ENCODE measurements at regions not wholly inside any gene's neighbourhood (a gene's known extent, or its start where the extent isn't known, plus 50 kb on each side); places are given as distances from the start of the nearest gene placed in this dataset.

DNA sequence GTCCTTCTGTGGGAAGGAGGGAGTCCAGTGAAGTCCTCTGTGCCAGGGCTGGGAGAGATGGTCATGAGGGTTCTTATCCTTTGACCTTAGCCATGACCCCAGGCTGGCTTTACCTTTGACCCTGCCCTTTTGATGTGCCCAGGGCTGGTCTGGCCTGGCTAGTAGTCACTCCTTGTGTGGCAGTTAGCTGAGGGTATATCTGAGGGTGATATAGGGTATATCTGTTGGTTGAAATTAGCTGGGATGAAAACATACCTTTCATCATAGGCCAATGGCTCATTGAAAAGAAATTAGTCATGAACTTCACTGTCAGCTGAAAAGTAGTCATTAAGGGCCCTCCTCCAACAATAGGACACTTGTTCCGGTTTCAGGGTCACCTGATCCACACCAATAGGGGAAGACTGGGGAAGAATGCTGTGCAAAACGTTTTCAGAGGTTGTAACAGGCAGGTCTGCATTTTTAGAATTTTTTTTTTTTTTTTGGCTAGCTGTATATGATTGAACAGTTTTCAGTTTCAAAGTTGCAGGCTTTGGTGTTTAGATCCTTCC lies 74.6 kb upstream of the STOX2 start:
- Histone ChIP-seq H3K4me3 (ENCODE audit: low read depth, low read length) (no peak overlapping the region), H3K27me3 (ENCODE audit: control insufficient read depth, insufficient read depth, low read length) (no peaks in the 10 kb centered on the region), H3K36me3 (ENCODE audit: control insufficient read depth, insufficient read depth, low read length) (no peaks in the 10 kb centered on the region)
- TF ChIP-seq, protein P1, sequence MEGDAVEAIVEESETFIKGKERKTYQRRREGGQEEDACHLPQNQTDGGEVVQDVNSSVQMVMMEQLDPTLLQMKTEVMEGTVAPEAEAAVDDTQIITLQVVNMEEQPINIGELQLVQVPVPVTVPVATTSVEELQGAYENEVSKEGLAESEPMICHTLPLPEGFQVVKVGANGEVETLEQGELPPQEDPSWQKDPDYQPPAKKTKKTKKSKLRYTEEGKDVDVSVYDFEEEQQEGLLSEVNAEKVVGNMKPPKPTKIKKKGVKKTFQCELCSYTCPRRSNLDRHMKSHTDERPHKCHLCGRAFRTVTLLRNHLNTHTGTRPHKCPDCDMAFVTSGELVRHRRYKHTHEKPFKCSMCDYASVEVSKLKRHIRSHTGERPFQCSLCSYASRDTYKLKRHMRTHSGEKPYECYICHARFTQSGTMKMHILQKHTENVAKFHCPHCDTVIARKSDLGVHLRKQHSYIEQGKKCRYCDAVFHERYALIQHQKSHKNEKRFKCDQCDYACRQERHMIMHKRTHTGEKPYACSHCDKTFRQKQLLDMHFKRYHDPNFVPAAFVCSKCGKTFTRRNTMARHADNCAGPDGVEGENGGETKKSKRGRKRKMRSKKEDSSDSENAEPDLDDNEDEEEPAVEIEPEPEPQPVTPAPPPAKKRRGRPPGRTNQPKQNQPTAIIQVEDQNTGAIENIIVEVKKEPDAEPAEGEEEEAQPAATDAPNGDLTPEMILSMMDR (IDR thresholded peaks at IDR 0.05; ENCODE audit: insufficient read depth, low read depth, low read length): no peak
- DNase-seq (ENCODE audit: low read depth): no peak
- CTCF ChIA-PET: interaction anchor here (0.7 to 1.1 kb wide), 2 partner anchors 339 to 1249 kb away, joined by 3 read pairs; no protein-coding TSS in a partner anchor
- POLR2A ChIA-PET: no interaction called here

DNA sequence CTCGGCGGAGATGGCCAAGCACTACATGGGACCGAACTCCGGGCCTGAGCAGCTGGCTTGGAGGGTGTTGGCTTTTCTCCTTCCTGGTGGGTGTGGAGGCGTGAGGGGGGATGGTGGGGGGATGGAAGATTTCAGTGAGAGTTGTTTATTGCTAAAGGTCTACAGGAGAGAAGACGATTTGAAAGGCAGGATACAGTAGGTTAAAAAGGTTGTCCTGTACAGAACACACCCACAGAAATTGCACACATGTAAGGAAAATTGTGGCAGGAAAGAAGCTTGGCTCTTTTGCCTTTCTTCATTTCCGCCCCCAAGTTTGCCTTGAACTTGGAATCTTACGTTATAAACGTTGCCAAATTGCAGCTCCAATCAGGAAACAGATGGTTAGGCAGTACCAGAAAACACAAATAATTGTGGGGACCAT lies 74.1 kb upstream of the STOX2 start:
- DNase-seq (ENCODE audit: low read depth): no peak
- ChIA-PET POLR2A (no interaction called here), CTCF (interaction anchor here (1.1 kb wide), 1 partner anchor 339 kb away, joined by 3 read pairs; no protein-coding TSS in a partner anchor)

DNA sequence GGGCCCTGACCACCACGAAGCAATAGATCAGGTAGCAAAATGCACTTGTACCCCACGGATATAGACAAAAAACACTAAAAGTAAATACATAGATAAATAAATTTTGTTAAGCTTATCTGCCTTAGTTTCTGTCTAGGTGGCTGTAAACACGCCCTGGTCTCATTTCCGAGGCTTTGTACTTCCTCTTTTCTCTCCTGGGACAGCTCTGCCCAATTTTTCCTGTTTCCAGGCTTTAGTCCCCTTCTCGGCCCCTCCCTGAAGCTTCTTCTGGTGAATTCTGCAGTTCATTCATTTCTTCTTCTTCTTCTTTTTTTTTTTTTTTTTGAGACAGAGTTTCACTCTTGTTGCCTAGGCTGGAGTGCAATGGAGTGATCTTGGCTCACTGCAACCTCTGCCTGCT lies 73.4 kb upstream of the STOX2 start:
- CTCF ChIA-PET: interaction anchor here (1.2 kb wide), 1 partner anchor 9 kb away, joined by 3 read pairs; no protein-coding TSS in a partner anchor
- no peak for DNase-seq (ENCODE audit: low read depth)
- POLR2A ChIA-PET: no interaction called here
- Histone ChIP-seq H3K4me3 (ENCODE audit: low read depth, low read length) (no peak overlapping the region), H3K27me3 (ENCODE audit: control insufficient read depth, insufficient read depth, low read length) (no peaks in the 10 kb centered on the region), H3K36me3 (ENCODE audit: control insufficient read depth, insufficient read depth, low read length) (no peaks in the 10 kb centered on the region)
- TF ChIP-seq, protein P1 (IDR thresholded peaks at IDR 0.05; ENCODE audit: insufficient read depth, low read depth, low read length): no peak

More for the DNA sequence above, 74.1 kb upstream of the STOX2 start:
- TF ChIP-seq, protein P1 (IDR thresholded peaks at IDR 0.05; ENCODE audit: insufficient read depth, low read depth, low read length): no peak
- no peak overlapping the region for H3K4me3 ChIP-seq (ENCODE audit: low read depth, low read length)
- no peaks in the 10 kb centered on the region for H3K36me3 ChIP-seq (ENCODE audit: control insufficient read depth, insufficient read depth, low read length)
- no peaks in the 10 kb centered on the region for H3K27me3 ChIP-seq (ENCODE audit: control insufficient read depth, insufficient read depth, low read length)

DNA sequence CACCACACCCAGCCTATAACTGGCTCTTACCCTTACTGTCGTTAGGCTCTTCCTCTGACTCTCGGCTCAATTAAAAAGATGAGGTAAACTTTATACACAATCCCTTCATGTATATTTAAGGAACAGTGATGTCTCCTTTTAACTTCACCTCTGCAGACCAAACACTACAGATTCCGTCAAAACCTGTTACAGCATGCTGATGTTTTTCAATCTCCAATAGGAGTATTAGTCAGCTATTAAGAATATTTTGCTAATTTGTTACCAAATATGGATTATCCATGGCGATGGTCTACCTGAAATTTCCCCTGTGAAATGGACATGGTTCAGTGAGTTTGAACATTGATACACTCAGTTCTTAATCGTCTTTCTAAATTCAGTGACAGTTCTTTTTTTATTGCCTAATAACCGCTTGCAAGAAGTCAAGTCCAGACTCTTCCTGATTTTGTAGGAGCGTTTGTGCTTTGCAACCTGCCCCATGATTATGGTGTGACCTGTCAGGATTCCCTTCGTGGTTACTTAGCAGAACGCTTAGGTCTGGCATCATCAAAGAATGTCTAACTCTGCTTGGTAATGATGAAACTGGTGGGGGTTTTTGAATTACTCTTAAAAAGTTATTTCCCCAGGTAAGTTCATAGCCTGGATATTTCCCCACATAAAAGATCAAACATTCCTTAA lies 72.2 kb upstream of the STOX2 start:
- ChIA-PET POLR2A (no interaction called here), CTCF (interaction anchor here (1.2 kb wide), 1 partner anchor 8 kb away, joined by 3 read pairs; no protein-coding TSS in a partner anchor)
- TF ChIP-seq, protein P1 (IDR thresholded peaks at IDR 0.05; ENCODE audit: insufficient read depth, low read depth, low read length): no peak
- Histone ChIP-seq H3K4me3 (ENCODE audit: low read depth, low read length) (no peak overlapping the region), H3K36me3 (ENCODE audit: control insufficient read depth, insufficient read depth, low read length) (no peaks in the 10 kb centered on the region), H3K27me3 (ENCODE audit: control insufficient read depth, insufficient read depth, low read length) (no peaks in the 10 kb centered on the region)
- DNase-seq (ENCODE audit: low read depth): no peak

DNA sequence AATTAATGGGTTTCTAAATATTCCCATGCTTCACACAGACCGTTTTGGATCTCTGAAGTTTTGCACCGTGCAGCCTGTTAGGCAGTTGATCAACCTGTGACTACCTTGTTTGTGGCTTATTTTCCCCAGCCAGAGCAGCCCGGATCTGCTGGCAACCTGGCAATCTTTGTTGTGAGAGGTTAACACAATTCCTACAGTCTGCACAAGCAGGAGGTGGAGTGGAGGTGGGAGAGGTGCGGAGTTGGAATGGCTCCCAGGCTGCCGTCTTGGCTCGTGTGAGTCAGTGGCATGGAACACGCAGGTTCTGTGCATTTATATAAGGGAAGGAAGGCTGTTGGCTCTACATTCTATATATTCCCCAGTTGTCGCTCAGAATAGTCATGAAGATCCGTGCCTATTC lies 70.9 kb upstream of the STOX2 start:
- H3K27me3 ChIP-seq (ENCODE audit: control insufficient read depth, insufficient read depth, low read length): no peaks in the 10 kb centered on the region
- TF ChIP-seq, protein P1 (IDR thresholded peaks at IDR 0.05; ENCODE audit: insufficient read depth, low read depth, low read length): no peak
- no peak for DNase-seq (ENCODE audit: low read depth)
- H3K36me3 ChIP-seq (ENCODE audit: control insufficient read depth, insufficient read depth, low read length): no peaks in the 10 kb centered on the region
- ChIA-PET CTCF (no interaction called here), POLR2A (no interaction called here)
- no peak overlapping the region for H3K4me3 ChIP-seq (ENCODE audit: low read depth, low read length)

Measured in BJ (cell line).